Fibroblast of lung (primary cell): ENCODE measurements at regions not wholly inside any gene's neighbourhood (a gene's known extent, or its start where the extent isn't known, plus 50 kb on each side); places are given as distances from the start of the nearest gene placed in this dataset.

Experiments
- DNase-seq, 2 donors: peaks; one replicate each; pipeline versions ENCODE4 v3.0.0 to v3.0.0-alpha.2; 2010; ENCODE audit warnings: low read depth in 2 of 2
- H2AFZ ChIP-seq: 2 replicates; pipeline ENCODE4 v1.5.1; 2012; ENCODE audit warnings: low read length, control low read depth, inconsistent platforms
- H3K27ac ChIP-seq: 2 replicates; pipeline ENCODE4 v1.5.1; 2011; ENCODE audit warnings: low read length, control low read depth; ENCODE audit not compliant: insufficient read depth
- H3K27me3 ChIP-seq: 2 replicates; pipeline ENCODE4 v1.5.1; 2011; ENCODE audit warnings: mild to moderate bottlenecking, low read length; ENCODE audit not compliant: control insufficient read depth, insufficient read depth
- H3K36me3 ChIP-seq: 2 replicates; pipeline ENCODE4 v1.5.1; 2011; ENCODE audit warnings: low read length; ENCODE audit not compliant: control insufficient read depth, insufficient read depth
- H3K4me1 ChIP-seq: 2 replicates; pipeline ENCODE4 v1.5.1; 2011; ENCODE audit warnings: low read length; ENCODE audit not compliant: control insufficient read depth, insufficient read depth; ENCODE audit errors: extremely low read depth
- H3K4me2 ChIP-seq: 2 replicates; pipeline ENCODE4 v1.5.1; 2011; ENCODE audit warnings: low read length, control low read depth; ENCODE audit not compliant: insufficient read depth; ENCODE audit errors: extremely low read depth
- H3K4me3 ChIP-seq, 4 experiments: fragments of 200-600 bp in 1 of 4; sonication (generic) in 1 of 4; replicated peaks in 1 of 4; 2 replicates each; pipeline ENCODE4 v1.5.1; 2011 to 2016; ENCODE audit warnings: low read length in 4 of 4, low read depth in 3 of 4, mild to moderate bottlenecking in 3 of 4, control low read depth in 2 of 4, inconsistent platforms in 1 of 4, mixed read lengths in 1 of 4; ENCODE audit not compliant: insufficient read depth in 1 of 4; ENCODE audit errors: control extremely low read depth in 1 of 4
- H3K79me2 ChIP-seq: 2 replicates; pipeline ENCODE4 v1.5.1; 2012; ENCODE audit warnings: mild to moderate bottlenecking, low read length, inconsistent platforms; ENCODE audit not compliant: control insufficient read depth, insufficient read depth
- H3K9ac ChIP-seq: 2 replicates; pipeline ENCODE4 v1.5.1; 2011; ENCODE audit warnings: mild to moderate bottlenecking, low read length, control low read depth; ENCODE audit not compliant: insufficient read depth
- H3K9me3 ChIP-seq: 2 replicates; pipeline ENCODE4 v1.5.1; 2012; ENCODE audit warnings: low read depth, low read length; ENCODE audit not compliant: control insufficient read depth, insufficient read depth
- H4K20me1 ChIP-seq: 2 replicates; pipeline ENCODE4 v1.5.1; 2011; ENCODE audit warnings: low read length; ENCODE audit not compliant: control insufficient read depth, insufficient read depth; ENCODE audit errors: extremely low read depth
- EZH2 ChIP-seq: IDR thresholded peaks from 2 replicates; pipeline ENCODE4 v1.5.1; 2012; ENCODE audit warnings: low read length, control low read depth, mild to moderate bottlenecking; ENCODE audit errors: missing control alignments
- TF ChIP-seq, protein P1 (sequence below), 2 donors: IDR thresholded peaks in 1 of 2; conservative IDR thresholded peaks in 1 of 2; 1 replicate in 1 of 2; 2 replicates in 1 of 2; pipeline ENCODE4 v1.5.1; 2011 to 2012; ENCODE audit warnings: low read length in 2 of 2, control low read depth in 1 of 2, inconsistent platforms in 1 of 2, low read depth in 1 of 2, mild to moderate bottlenecking in 1 of 2

DNA sequence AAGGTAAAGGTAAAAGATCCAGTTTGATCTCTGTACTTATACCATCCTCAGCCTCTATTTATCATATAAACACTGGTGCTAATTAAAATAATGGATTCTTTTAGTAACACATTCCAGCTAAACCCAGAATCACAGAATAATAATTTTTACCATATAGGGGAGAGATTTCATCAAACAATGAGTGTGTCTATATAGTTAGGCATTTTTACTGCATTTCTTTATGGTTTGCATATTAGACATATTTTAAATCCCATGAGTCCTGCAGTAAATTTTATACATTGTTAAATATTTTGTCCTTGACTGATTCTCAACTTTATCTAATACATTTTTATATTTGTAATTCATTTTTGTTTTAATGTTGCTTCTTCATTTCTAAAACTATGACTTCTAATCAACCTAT is 323.7 kb upstream of the AGTR1 start:
- no peaks in the 10 kb centered on the region for H4K20me1 ChIP-seq
- no peaks in the 10 kb centered on the region for H3K9me3 ChIP-seq
- H2AFZ ChIP-seq, result no peak overlapping the region
- H3K4me2 ChIP-seq, result no peak overlapping the region
- TF ChIP-seq EZH2, result no peak
- TF ChIP-seq, protein P1, sequence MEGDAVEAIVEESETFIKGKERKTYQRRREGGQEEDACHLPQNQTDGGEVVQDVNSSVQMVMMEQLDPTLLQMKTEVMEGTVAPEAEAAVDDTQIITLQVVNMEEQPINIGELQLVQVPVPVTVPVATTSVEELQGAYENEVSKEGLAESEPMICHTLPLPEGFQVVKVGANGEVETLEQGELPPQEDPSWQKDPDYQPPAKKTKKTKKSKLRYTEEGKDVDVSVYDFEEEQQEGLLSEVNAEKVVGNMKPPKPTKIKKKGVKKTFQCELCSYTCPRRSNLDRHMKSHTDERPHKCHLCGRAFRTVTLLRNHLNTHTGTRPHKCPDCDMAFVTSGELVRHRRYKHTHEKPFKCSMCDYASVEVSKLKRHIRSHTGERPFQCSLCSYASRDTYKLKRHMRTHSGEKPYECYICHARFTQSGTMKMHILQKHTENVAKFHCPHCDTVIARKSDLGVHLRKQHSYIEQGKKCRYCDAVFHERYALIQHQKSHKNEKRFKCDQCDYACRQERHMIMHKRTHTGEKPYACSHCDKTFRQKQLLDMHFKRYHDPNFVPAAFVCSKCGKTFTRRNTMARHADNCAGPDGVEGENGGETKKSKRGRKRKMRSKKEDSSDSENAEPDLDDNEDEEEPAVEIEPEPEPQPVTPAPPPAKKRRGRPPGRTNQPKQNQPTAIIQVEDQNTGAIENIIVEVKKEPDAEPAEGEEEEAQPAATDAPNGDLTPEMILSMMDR (conservative IDR thresholded peaks at IDR 0.05 in 1 of 2, IDR thresholded peaks at IDR 0.05 in 1 of 2; ENCODE audit: low read depth in 1 of 2, low read length in 2 of 2), result no peak
- no peaks in the 10 kb centered on the region for H3K27me3 ChIP-seq
- no peaks in the 10 kb centered on the region for H3K79me2 ChIP-seq
- H3K27ac ChIP-seq, result no peak overlapping the region
- H3K9ac ChIP-seq, result no peak overlapping the region
- no peaks in the 10 kb centered on the region for H3K4me1 ChIP-seq
- H3K4me3 ChIP-seq, result no peak overlapping the region
- H3K36me3 ChIP-seq, result no peaks in the 10 kb centered on the region
- no peak for DNase-seq

DNA sequence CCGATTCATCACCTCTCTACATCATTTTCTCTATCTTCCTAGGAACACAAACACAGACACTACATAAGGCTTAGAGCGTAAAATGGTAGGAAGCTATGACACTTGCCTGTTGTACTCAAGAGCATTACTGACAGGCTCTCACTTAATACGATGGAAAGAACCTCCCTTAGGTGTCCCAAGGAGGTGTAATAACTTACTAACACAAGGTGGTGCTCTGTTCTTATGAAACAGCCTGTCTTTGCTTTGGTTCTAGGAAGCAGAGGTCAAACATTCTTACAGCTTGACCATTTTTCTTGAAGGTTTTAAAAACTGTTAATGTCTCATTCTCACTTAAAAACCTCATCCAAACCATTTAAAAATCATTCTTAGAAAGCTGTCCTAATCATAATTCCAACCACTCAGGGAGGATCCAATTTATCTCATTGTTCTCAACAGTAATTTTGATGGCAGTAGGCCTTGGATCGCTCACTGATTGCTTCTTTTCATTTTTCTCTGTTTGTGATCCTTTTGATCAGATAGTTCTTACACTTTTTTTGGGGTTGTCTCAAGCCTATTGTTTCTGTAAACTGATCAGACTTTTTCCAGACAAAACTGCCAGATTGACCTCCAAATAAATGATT is 317.8 kb upstream of the AGTR1 start:
- Histone ChIP-seq H3K4me3 (no peak overlapping the region), H3K4me2 (no peak overlapping the region), H4K20me1 (no peaks in the 10 kb centered on the region), H3K4me1 (no peaks in the 10 kb centered on the region), H3K36me3 (no peaks in the 10 kb centered on the region), H2AFZ (no peak overlapping the region), H3K27ac (no peak overlapping the region), H3K27me3 (no peaks in the 10 kb centered on the region), H3K79me2 (no peaks in the 10 kb centered on the region), H3K9me3 (no peaks in the 10 kb centered on the region), H3K9ac (no peak overlapping the region)
- TF ChIP-seq EZH2, result no peak
- TF ChIP-seq, protein P1 (conservative IDR thresholded peaks at IDR 0.05 in 1 of 2, IDR thresholded peaks at IDR 0.05 in 1 of 2; ENCODE audit: low read depth in 1 of 2, low read length in 2 of 2), result peak; percentile 59 to 62
- DNase-seq, result peak; percentile 64 to 81

DNA sequence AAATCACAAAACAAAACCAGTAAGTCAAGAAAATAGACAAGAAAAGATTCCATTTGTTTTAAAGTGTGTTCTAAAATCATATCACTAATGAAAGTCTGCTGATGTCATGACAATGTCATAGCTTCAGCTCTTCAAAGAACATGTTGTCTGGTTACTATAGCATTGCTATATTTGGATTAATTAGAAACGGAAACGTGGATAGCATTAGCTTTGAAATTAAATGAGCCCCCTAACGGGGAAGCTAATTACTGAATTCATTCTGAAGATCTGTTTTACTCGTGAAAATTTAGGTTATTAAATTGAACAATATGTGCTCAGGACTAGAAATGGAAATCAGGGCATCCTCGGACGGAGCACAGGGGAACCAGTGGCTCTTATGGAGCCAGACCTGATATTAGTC is 316.7 kb upstream of the AGTR1 start:
- Histone ChIP-seq H3K27me3 (no peaks in the 10 kb centered on the region), H3K4me1 (no peaks in the 10 kb centered on the region), H3K79me2 (no peaks in the 10 kb centered on the region), H3K4me3 (no peak overlapping the region), H3K36me3 (no peaks in the 10 kb centered on the region), H2AFZ (no peak overlapping the region), H3K27ac (no peak overlapping the region), H3K9me3 (no peaks in the 10 kb centered on the region), H3K9ac (no peak overlapping the region), H4K20me1 (no peaks in the 10 kb centered on the region), H3K4me2 (no peak overlapping the region)
- TF ChIP-seq, protein P1 (conservative IDR thresholded peaks at IDR 0.05 in 1 of 2, IDR thresholded peaks at IDR 0.05 in 1 of 2; ENCODE audit: low read depth in 1 of 2, low read length in 2 of 2), result no peak
- TF ChIP-seq EZH2, result no peak
- DNase-seq, result no peak
